Ascending aorta (tissue), 2 donors: ENCODE measurements at regions not wholly inside any gene's neighbourhood (a gene's known extent, or its start where the extent isn't known, plus 50 kb on each side); places are given as distances from the start of the nearest gene placed in this dataset.

ENCODE experiments used
- DNase-seq, 2 donors: peaks; one replicate each; pipeline ENCODE4 v3.0.0-alpha.2; 2019; ENCODE audit warnings: low spot score in 2 of 2
- H3K27ac ChIP-seq, 2 donors: fragments of 200-600 bp; sonication (generic); one replicate each; pipeline ENCODE4 v1.5.1; 2016 to 2017; ENCODE audit warnings: mild to moderate bottlenecking in 1 of 2
- H3K27me3 ChIP-seq: fragments of 200-600 bp; sonication (generic); one replicate; pipeline ENCODE4 v1.5.1; 2017
- H3K36me3 ChIP-seq, 2 donors: fragments of 200-600 bp; sonication (generic); one replicate each; pipeline ENCODE4 v1.5.1; 2016
- H3K4me1 ChIP-seq, 2 donors: fragments of 200-600 bp; sonication (generic); one replicate each; pipeline ENCODE4 v1.5.1; 2016 to 2017; ENCODE audit warnings: mild to moderate bottlenecking in 1 of 2
- H3K4me3 ChIP-seq, 2 donors: fragments of 200-600 bp; sonication (generic); one replicate each; pipeline ENCODE4 v1.5.1; 2016 to 2017; ENCODE audit warnings: mild to moderate bottlenecking in 1 of 2
- H3K9me3 ChIP-seq, 2 donors: fragments of 200-600 bp; sonication (generic); one replicate each; pipeline ENCODE4 v1.5.1; 2016
- CTCF ChIP-seq, 3 experiments: fragments of 200-600 bp in 2 of 3; fragments of 450-650 bp in 1 of 3; sonication (generic) in 2 of 3; IDR thresholded peaks; one replicate each; pipeline ENCODE4 v1.5.1; 2016 to 2019; ENCODE audit warnings: antibody characterized with exemption in 3 of 3, mild to moderate bottlenecking in 1 of 3, moderate library complexity in 1 of 3
- intact Hi-C: fragments of 100-400 bp; cut with DNase I; formaldehyde crosslinking; loops from one replicate; pipeline ENCODE4 v1.15.1; 2023

GRCh38 chr15:96242761-96243160 is 87.7 kb upstream of the NR2F2 start:
- H3K27me3 ChIP-seq: no peaks in the 10 kb centered on the region
- H3K4me1 ChIP-seq: no peaks in the 10 kb centered on the region
- H3K36me3 ChIP-seq: peaks cover 0 to under 1% of the 10 kb centered on the region in 2 donors
- H3K9me3 ChIP-seq: peaks cover 0 to 5% of the 10 kb centered on the region in 2 donors
- H3K27ac ChIP-seq: no peak overlapping the region
- no peak overlapping the region for H3K4me3 ChIP-seq
- no peak for DNase-seq
- no peak for TF ChIP-seq CTCF (IDR thresholded peaks at IDR 0.05)
- intact Hi-C loops: no loop called here

GRCh38 chr15:96243701-96244100 is 86.8 kb upstream of the NR2F2 start:
- DNase-seq: no peak
- no peak overlapping the region for H3K4me3 ChIP-seq
- no peaks in the 10 kb centered on the region for H3K4me1 ChIP-seq
- H3K36me3 ChIP-seq: peaks cover 0 to 8% of the 10 kb centered on the region in 2 donors
- intact Hi-C loops: no loop called here
- no peak for TF ChIP-seq CTCF (IDR thresholded peaks at IDR 0.05)
- H3K27ac ChIP-seq: no peak overlapping the region
- H3K9me3 ChIP-seq: peaks cover 0 to 5% of the 10 kb centered on the region in 2 donors
- no peaks in the 10 kb centered on the region for H3K27me3 ChIP-seq

- Histone ChIP-seq H3K27ac (no peak overlapping the region), H3K4me3 (no peak overlapping the region), H3K4me1 (no peaks in the 10 kb centered on the region), H3K36me3 (peaks cover 0 to 8% of the 10 kb centered on the region in 2 donors), H3K27me3 (no peaks in the 10 kb centered on the region), H3K9me3 (peaks cover 0 to 5% of the 10 kb centered on the region in 2 donors)
- no peak for DNase-seq
- intact Hi-C loops: no loop called here
- TF ChIP-seq CTCF (IDR thresholded peaks at IDR 0.05): no peak
Observed at GRCh38 chr15:96245252-96245651, 85.2 kb upstream of the NR2F2 start.

GRCh38 chr15:96246057-96246456 is 84.4 kb upstream of the NR2F2 start:
- no peaks in the 10 kb centered on the region for H3K27me3 ChIP-seq
- intact Hi-C loops: no loop called here
- H3K27ac ChIP-seq: no peak overlapping the region
- H3K36me3 ChIP-seq: peaks cover 0 to 8% of the 10 kb centered on the region in 2 donors
- H3K4me3 ChIP-seq: no peak overlapping the region
- no peak for TF ChIP-seq CTCF (IDR thresholded peaks at IDR 0.05)
- peaks cover 0 to 5% of the 10 kb centered on the region in 2 donors for H3K9me3 ChIP-seq
- DNase-seq: no peak
- H3K4me1 ChIP-seq: no peaks in the 10 kb centered on the region

- Histone ChIP-seq H3K4me3 (no peak overlapping the region), H3K27me3 (no peaks in the 10 kb centered on the region), H3K4me1 (no peaks in the 10 kb centered on the region), H3K36me3 (peaks cover 0 to 8% of the 10 kb centered on the region in 2 donors), H3K27ac (no peak overlapping the region), H3K9me3 (no peaks in the 10 kb centered on the region)
- intact Hi-C loops: no loop called here
- no peak for TF ChIP-seq CTCF (IDR thresholded peaks at IDR 0.05)
- no peak for DNase-seq
Observed at GRCh38 chr15:96247621-96248305, 82.7 kb upstream of the NR2F2 start.
